UCSD-AML1 (cell line): ENCODE measurements at regions not wholly inside any gene's neighbourhood (a gene's known extent, or its start where the extent isn't known, plus 50 kb on each side); places are given as distances from the start of the nearest gene placed in this dataset.
"Not testable (repeated sequence)": the region's sequence is repeated elsewhere in the genome, so short reads cannot be mapped to it uniquely, and the experiment has no call there.

Experiments
- DNase-seq: peaks from one replicate; lab custom pipeline; 2025; ENCODE audit not compliant: unreplicated experiment; lab: John Stamatoyannopoulos, UW

- DNase-seq: no peak
Observed at GRCh38 chr7:142698429-142698828, 50.8 kb upstream of the PRSS1 start.

GRCh38 chr7:142697270-142697669 lies 52.0 kb upstream of the PRSS1 start:
- no peak for DNase-seq

- DNase-seq: no peak
Observed at GRCh38 chr7:142696456-142697179, 52.7 kb upstream of the PRSS1 start.

- DNase-seq: no peak
Observed at GRCh38 chr7:142693911-142694310, 55.4 kb upstream of the PRSS1 start.

- no peak for DNase-seq
Observed at GRCh38 chr7:142690554-142691182, 58.6 kb upstream of the PRSS1 start.

GRCh38 chr7:142689439-142690120 lies 59.7 kb upstream of the PRSS1 start:
- no peak for DNase-seq

GRCh38 chr7:142685877-142686508 lies 63.3 kb upstream of the PRSS1 start:
- DNase-seq: peak; percentile 13

- DNase-seq: no peak
Observed at GRCh38 chr7:142681314-142682092, 67.8 kb upstream of the PRSS1 start.

GRCh38 chr7:142671506-142671905 lies 77.8 kb upstream of the PRSS1 start:
- no peak for DNase-seq

GRCh38 chr7:142670511-142670910 lies 78.8 kb upstream of the PRSS1 start:
- DNase-seq: no peak

- DNase-seq: no peak
Observed at GRCh38 chr7:142669074-142669654, 80.1 kb upstream of the PRSS1 start.

- no peak for DNase-seq
Observed at GRCh38 chr7:142668495-142668894, 80.8 kb upstream of the PRSS1 start.

GRCh38 chr7:142657376-142657775 lies 91.9 kb upstream of the PRSS1 start:
- no peak for DNase-seq

- DNase-seq: no peak
Observed at GRCh38 chr7:142654398-142654797, 94.9 kb upstream of the PRSS1 start.

- no peak for DNase-seq
Observed at GRCh38 chr7:142647749-142648148, 101.5 kb upstream of the PRSS1 start.

GRCh38 chr7:142646386-142647140 lies 102.7 kb upstream of the PRSS1 start:
- peak; percentile 9 for DNase-seq

- DNase-seq: no peak
Observed at GRCh38 chr7:142645777-142646176, 103.5 kb upstream of the PRSS1 start.

- DNase-seq: no peak
Observed at GRCh38 chr7:142642316-142642715, 107.0 kb upstream of the PRSS1 start.

- not testable (repeated sequence) for DNase-seq
Observed at GRCh38 chr7:142641252-142641651, 108.0 kb upstream of the PRSS1 start.

- DNase-seq: no peak
Observed at GRCh38 chr7:142638581-142638980, 110.7 kb upstream of the PRSS1 start.
